ENCODE measurements at regions not wholly inside any gene's neighbourhood (a gene's known extent, or its start where the extent isn't known, plus 50 kb on each side); places are given as distances from the start of the nearest gene placed in this dataset.

- TF ChIP-seq JUND (IDR thresholded peaks at IDR 0.05; ENCODE audit: borderline replicate concordance, low read depth, low read length) (no peak), JUND (tag; IDR thresholded peaks at IDR 0.05; ENCODE audit: borderline replicate concordance, low read depth, low read length) (no peak), SOX6 (IDR thresholded peaks at IDR 0.05) (no peak), POLR2A (conservative IDR thresholded peaks at IDR 0.05) (no peak), POLR2AphosphoS5 (IDR thresholded peaks at IDR 0.05; ENCODE audit: control insufficient read depth, insufficient read depth, low read depth, low read length) (no peak), GTF3C2 (IDR thresholded peaks at IDR 0.05; ENCODE audit: borderline replicate concordance, extremely low read depth, insufficient read length) (no peak), KLF6 (CRISPR knock-in tag; IDR thresholded peaks at IDR 0.05; ENCODE audit: borderline replicate concordance) (no peak)
Observed at GRCh38 chr10:123470336-123470921, 195.7 kb upstream of the GPR26 start.
